H9 (cell line): ENCODE measurements at regions not wholly inside any gene's neighbourhood (a gene's known extent, or its start where the extent isn't known, plus 50 kb on each side); places are given as distances from the start of the nearest gene placed in this dataset.
A peak's percentile ranks its signal among the peaks of the same experiment; 100 is the strongest.

Source experiments
- DNase-seq: peaks from one replicate; pipeline ENCODE4 v3.0.0-alpha.2; 2017
- H2AFZ ChIP-seq: one replicate; pipeline ENCODE4 v1.6.1; 2013; ENCODE audit warnings: mild to moderate bottlenecking, low read length, control low read depth, moderate library complexity
- H2AK5ac ChIP-seq: 2 replicates; pipeline ENCODE4 v1.6.1; 2013; ENCODE audit warnings: low read length, control low read depth, mixed read lengths; ENCODE audit not compliant: insufficient read length
- H2BK120ac ChIP-seq: one replicate; pipeline ENCODE4 v1.6.1; 2013; ENCODE audit warnings: low read depth, mild to moderate bottlenecking, low read length, control low read depth, inconsistent platforms; ENCODE audit not compliant: poor library complexity, severe bottlenecking
- H2BK12ac ChIP-seq: 2 replicates; pipeline ENCODE4 v1.6.1; 2013; ENCODE audit warnings: low read length, control low read depth, mixed read lengths, low read depth; ENCODE audit not compliant: insufficient read length
- H2BK15ac ChIP-seq: 2 replicates; pipeline ENCODE4 v1.6.1; 2013; ENCODE audit warnings: low read depth, low read length, control low read depth
- H2BK20ac ChIP-seq: one replicate; pipeline ENCODE4 v1.6.1; 2013; ENCODE audit warnings: low read depth, mild to moderate bottlenecking, low read length, control low read depth, inconsistent platforms; ENCODE audit not compliant: poor library complexity, severe bottlenecking
- H2BK5ac ChIP-seq: 2 replicates; pipeline ENCODE4 v1.6.1; 2013; ENCODE audit warnings: low read length, control low read depth, mixed read lengths; ENCODE audit not compliant: insufficient read length
- H3K14ac ChIP-seq: 2 replicates; pipeline ENCODE4 v1.6.1; 2013; ENCODE audit warnings: low read length, control low read depth; ENCODE audit not compliant: insufficient read depth
- H3K18ac ChIP-seq: 2 replicates; pipeline ENCODE4 v1.6.1; 2013; ENCODE audit warnings: low read depth, mild to moderate bottlenecking, mixed read lengths, low read length, control low read depth; ENCODE audit not compliant: insufficient read length
- H3K23ac ChIP-seq: 2 replicates; pipeline ENCODE4 v1.6.1; 2013; ENCODE audit warnings: low read length, control low read depth, mixed read lengths, low read depth; ENCODE audit not compliant: insufficient read length
- H3K23me2 ChIP-seq: 2 replicates; pipeline ENCODE4 v1.6.1; 2013; ENCODE audit warnings: low read depth, mild to moderate bottlenecking, mixed read lengths, low read length, control low read depth; ENCODE audit not compliant: insufficient read length, poor library complexity, severe bottlenecking
- H3K27ac ChIP-seq: 2 replicates; pipeline ENCODE4 v1.5.1; 2013; ENCODE audit warnings: low read length, control low read depth, mixed read lengths, low read depth; ENCODE audit not compliant: insufficient read length
- H3K27me3 ChIP-seq: 2 replicates; pipeline ENCODE4 v1.6.1; 2013; ENCODE audit warnings: low read length, control low read depth, inconsistent platforms; ENCODE audit not compliant: insufficient read depth
- H3K4ac ChIP-seq: 2 replicates; pipeline ENCODE4 v1.6.1; 2013; ENCODE audit warnings: low read depth, mild to moderate bottlenecking, control low read depth, inconsistent platforms, low read length, moderate library complexity
- H3K4me1 ChIP-seq: 2 replicates; pipeline ENCODE4 v1.6.1; 2013; ENCODE audit warnings: low read length, control low read depth, inconsistent platforms; ENCODE audit not compliant: insufficient read depth
- H3K4me2 ChIP-seq: 2 replicates; pipeline ENCODE4 v1.6.1; 2013; ENCODE audit warnings: low read length, control low read depth, mixed read lengths; ENCODE audit not compliant: insufficient read length, insufficient read depth
- H3K56ac ChIP-seq: 2 replicates; pipeline ENCODE4 v1.6.1; 2013; ENCODE audit warnings: low read depth, mild to moderate bottlenecking, mixed read lengths, low read length, control low read depth; ENCODE audit not compliant: insufficient read length
- H3K79me1 ChIP-seq: 2 replicates; pipeline ENCODE4 v1.6.1; 2013; ENCODE audit warnings: low read depth, mild to moderate bottlenecking, moderate library complexity, low read length, control low read depth, inconsistent platforms; ENCODE audit not compliant: insufficient read depth, poor library complexity, severe bottlenecking
- H3K79me2 ChIP-seq: 2 replicates; pipeline ENCODE4 v1.6.1; 2013; ENCODE audit warnings: low read length, control low read depth, inconsistent platforms; ENCODE audit not compliant: insufficient read depth
- H3K9ac ChIP-seq: 2 replicates; pipeline ENCODE4 v1.6.1; 2013; ENCODE audit warnings: low read length, control low read depth, mixed read lengths; ENCODE audit not compliant: insufficient read length; ENCODE audit errors: extremely low read depth
- H3K9me3 ChIP-seq: one replicate; pipeline ENCODE4 v1.6.1; 2013; ENCODE audit warnings: low read depth, low read length, inconsistent platforms; ENCODE audit not compliant: control insufficient read depth
- H3T11ph ChIP-seq: one replicate; pipeline ENCODE4 v1.6.1; 2013; ENCODE audit warnings: mild to moderate bottlenecking, low read length, control low read depth, inconsistent platforms
- H4K20me1 ChIP-seq: one replicate; pipeline ENCODE4 v1.6.1; 2013; ENCODE audit not compliant: control insufficient read depth, insufficient read length, insufficient read depth
- H4K5ac ChIP-seq: 2 replicates; pipeline ENCODE4 v1.6.1; 2013; ENCODE audit warnings: low read depth, mild to moderate bottlenecking, mixed read lengths, low read length, control low read depth; ENCODE audit not compliant: insufficient read length
- H4K8ac ChIP-seq: replicated peaks from 2 replicates; pipeline ENCODE4 v1.6.1; 2013; ENCODE audit warnings: low read length, control low read depth, mixed read lengths, low read depth; ENCODE audit not compliant: insufficient read length
- H4K91ac ChIP-seq: 2 replicates; pipeline ENCODE4 v1.6.1; 2013; ENCODE audit warnings: low read depth, mild to moderate bottlenecking, moderate library complexity, mixed read lengths, low read length, control low read depth; ENCODE audit not compliant: insufficient read length
- H3K27ac Mint-ChIP-seq, 3 experiments: 2 replicates in 2 of 3; 3 replicates in 1 of 3; pipeline ENCODE4 v1.8.0; 2020 to 2021; ENCODE audit warnings: mixed read lengths in 3 of 3, mild to moderate bottlenecking in 1 of 3, moderate library complexity in 1 of 3
- H3K27me3 Mint-ChIP-seq: 2 replicates; pipeline ENCODE4 v1.8.0; 2021; ENCODE audit warnings: low read depth, mild to moderate bottlenecking, moderate library complexity, mixed read lengths
- H3K36me3 Mint-ChIP-seq, 3 experiments: 2 replicates in 2 of 3; 3 replicates in 1 of 3; pipeline ENCODE4 v1.8.0; 2020 to 2021; ENCODE audit warnings: low read depth in 3 of 3, mixed read lengths in 3 of 3; ENCODE audit not compliant: insufficient read depth in 1 of 3
- H3K4me1 Mint-ChIP-seq, 2 experiments: 2 replicates each; pipeline ENCODE4 v1.8.0; 2020; ENCODE audit warnings: mixed read lengths in 2 of 2
- H3K4me3 Mint-ChIP-seq, 2 experiments: 2 replicates in 1 of 2; 3 replicates in 1 of 2; pipeline ENCODE4 v1.8.0; 2020 to 2021; ENCODE audit warnings: mild to moderate bottlenecking in 2 of 2, mixed read lengths in 2 of 2, moderate library complexity in 1 of 2
- H3K9me3 Mint-ChIP-seq, 2 experiments: 2 replicates in 1 of 2; 3 replicates in 1 of 2; pipeline ENCODE4 v1.8.0; 2020; ENCODE audit warnings: mild to moderate bottlenecking in 2 of 2, mixed read lengths in 2 of 2, moderate library complexity in 1 of 2
- WGBS: extraction: QIAGEN DNeasy Blood & Tissue Kit; methylation state at CpG from one replicate; pipeline ENCODE4 v1.1.7; 2013; ENCODE audit warnings: missing lambda C conversion rate, low lambda C conversion rate, mixed read lengths; ENCODE audit not compliant: insufficient read length; ENCODE audit errors: extremely low coverage; 5-methylcytosine and 5-hydroxymethylcytosine counted together
- TF ChIP-seq, protein P1 (sequence below): fragments of 200-600 bp; sonication (generic); conservative IDR thresholded peaks from 3 replicates; pipeline ENCODE4 v1.8.0; 2021; ENCODE audit warnings: antibody characterized with exemption, mild to moderate bottlenecking

DNA sequence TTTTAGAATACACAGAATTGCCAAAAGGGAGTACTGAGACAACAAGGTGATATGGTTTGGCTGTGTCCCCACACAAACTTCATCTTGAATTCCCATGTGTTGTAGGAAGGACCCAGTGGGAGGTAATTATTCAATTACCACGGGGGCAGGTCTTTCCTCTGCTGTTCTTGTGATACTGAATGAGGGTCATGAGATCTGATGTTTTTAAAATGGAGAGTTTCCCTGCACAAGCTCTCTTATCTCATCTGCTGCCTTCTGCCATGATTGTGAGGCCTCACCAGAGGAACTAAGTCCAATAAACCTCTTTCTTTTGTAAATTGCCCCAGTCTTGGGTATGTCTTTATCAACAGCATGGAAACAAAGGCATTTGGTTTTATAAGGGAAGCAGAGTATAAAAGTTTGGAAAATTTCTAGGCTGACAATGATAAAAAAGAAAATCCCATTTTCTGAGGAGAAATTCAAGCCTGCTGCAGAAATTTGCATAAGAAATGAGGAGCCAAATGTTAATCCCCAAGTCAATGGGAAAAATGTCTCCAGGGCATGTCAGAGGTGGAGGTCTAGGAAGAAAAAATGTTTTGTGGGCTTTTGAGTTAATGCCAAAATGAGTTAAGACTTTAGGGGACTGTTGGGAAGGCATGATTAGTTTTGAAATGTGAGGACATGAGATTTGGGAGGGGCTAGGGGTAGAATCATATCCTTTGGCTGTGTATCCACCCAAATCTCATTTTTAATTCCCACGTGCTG is 130.5 kb upstream of the THRB start:
- TF ChIP-seq, protein P1, sequence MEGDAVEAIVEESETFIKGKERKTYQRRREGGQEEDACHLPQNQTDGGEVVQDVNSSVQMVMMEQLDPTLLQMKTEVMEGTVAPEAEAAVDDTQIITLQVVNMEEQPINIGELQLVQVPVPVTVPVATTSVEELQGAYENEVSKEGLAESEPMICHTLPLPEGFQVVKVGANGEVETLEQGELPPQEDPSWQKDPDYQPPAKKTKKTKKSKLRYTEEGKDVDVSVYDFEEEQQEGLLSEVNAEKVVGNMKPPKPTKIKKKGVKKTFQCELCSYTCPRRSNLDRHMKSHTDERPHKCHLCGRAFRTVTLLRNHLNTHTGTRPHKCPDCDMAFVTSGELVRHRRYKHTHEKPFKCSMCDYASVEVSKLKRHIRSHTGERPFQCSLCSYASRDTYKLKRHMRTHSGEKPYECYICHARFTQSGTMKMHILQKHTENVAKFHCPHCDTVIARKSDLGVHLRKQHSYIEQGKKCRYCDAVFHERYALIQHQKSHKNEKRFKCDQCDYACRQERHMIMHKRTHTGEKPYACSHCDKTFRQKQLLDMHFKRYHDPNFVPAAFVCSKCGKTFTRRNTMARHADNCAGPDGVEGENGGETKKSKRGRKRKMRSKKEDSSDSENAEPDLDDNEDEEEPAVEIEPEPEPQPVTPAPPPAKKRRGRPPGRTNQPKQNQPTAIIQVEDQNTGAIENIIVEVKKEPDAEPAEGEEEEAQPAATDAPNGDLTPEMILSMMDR, result no peak
- H3K27me3 Mint-ChIP-seq, result no peaks in the 10 kb centered on the region
- DNase-seq, result no peak

More for the DNA sequence above, 130.5 kb upstream of the THRB start:
- Histone ChIP-seq H3K56ac (no peak overlapping the region), H2AK5ac (no peak overlapping the region), H3K9ac (no peak overlapping the region), H3K27me3 (no peaks in the 10 kb centered on the region), H3K23me2 (no peaks in the 10 kb centered on the region), H3K4me2 (no peak overlapping the region), H4K91ac (no peak overlapping the region), H2BK120ac (no peak overlapping the region), H4K8ac (no peak overlapping the region), H4K20me1 (no peaks in the 10 kb centered on the region), H3K27ac (no peak overlapping the region), H3K9me3 (no peaks in the 10 kb centered on the region), H3K79me2 (no peaks in the 10 kb centered on the region), H3T11ph (no peak overlapping the region), H3K4ac (no peak overlapping the region), H3K79me1 (no peaks in the 10 kb centered on the region), H3K14ac (no peak overlapping the region), H3K4me1 (peaks cover 2% of the 10 kb centered on the region; the same call in 1 of the 2 replicates), H4K5ac (no peak overlapping the region), H2BK15ac (no peak overlapping the region), H3K18ac (no peak overlapping the region), H2BK5ac (no peak overlapping the region), H2BK20ac (no peak overlapping the region), H2AFZ (no peak overlapping the region), H3K23ac (no peak overlapping the region), H2BK12ac (no peak overlapping the region)
- H3K4me3 Mint-ChIP-seq, result no peak overlapping the region; a peak in 1 of 5 replicates
- H3K36me3 Mint-ChIP-seq, result peaks cover 10 to 21% (median 12%) of the 10 kb centered on the region in 3 experiments
- peaks cover 20 to 24% of the 10 kb centered on the region in 2 experiments for H3K4me1 Mint-ChIP-seq
- WGBS, result no CpG with 5 or more reads among the region's 2 CpGs
- peaks cover 16% of the 10 kb centered on the region in 2 experiments for H3K9me3 Mint-ChIP-seq
- H3K27ac Mint-ChIP-seq, result peak overlapping the region in 2 of 3 experiments; percentile 36 to 92; a peak in 6 of 7 replicates
